K562 (cell line): ENCODE measurements at regions not wholly inside any gene's neighbourhood (a gene's known extent, or its start where the extent isn't known, plus 50 kb on each side); places are given as distances from the start of the nearest gene placed in this dataset.

Experiments used
- ATAC-seq: fragments of 200-7000 bp; cut with Tn5 transposase; 3 replicates; pipeline ENCODE4 v1.9.1; 2020; ENCODE audit warnings: moderate library complexity
- BruUV-seq: library from RNA; stranded (reverse); fragments of 400-500 nt; replicated peaks from 2 replicates; lab custom pipeline; 2021; lab: Mats Ljungman, UMichigan
- CTCF ChIA-PET: fragments of 300-600 bp; formaldehyde crosslinking; extraction: SDS; loops from one replicate; lab custom pipeline; 2021; ENCODE audit warnings: low intra/inter-chr PET ratio; lab: Yijun Ruan, JAX
- POLR2A ChIA-PET: fragments of 300-600, 350-650 bp; sonication (Branson Sonifier 250); formaldehyde crosslinking; extraction: SDS; loops from one replicate; lab custom pipeline; 2021; ENCODE audit warnings: antibody characterized with exemption, inconsistent platforms; lab: Yijun Ruan, JAX
- DNase-seq, 4 experiments: peaks; one replicate each; pipeline versions ENCODE4 v3.0.0 to v3.0.0-alpha.2; 2011 to 2018; ENCODE audit warnings: low spot score in 3 of 4, mixed read lengths in 3 of 4; ENCODE audit errors: extremely low read depth in 1 of 4
- FAIRE-seq: peaks from 2 replicates; lab custom pipeline; 2011; peaks lifted over from hg19 to GRCh38; lab: Jason Lieb, UNC
- H2AFZ ChIP-seq: 2 replicates; pipeline ENCODE4 v1.6.0; 2011; ENCODE audit warnings: low read depth, low read length, control low read depth, inconsistent platforms
- H3K27ac ChIP-seq: fragments of 200-600 bp; 3 replicates; pipeline ENCODE4 v1.8.0; 2011; ENCODE audit warnings: low read depth, mild to moderate bottlenecking, control low read depth, inconsistent platforms, low read length, moderate library complexity, mixed read lengths; ENCODE audit errors: extremely low read depth
- H3K27me3 ChIP-seq, 2 experiments: fragments of 300-600 bp in 1 of 2; 2 replicates in 1 of 2; 3 replicates in 1 of 2; pipeline versions ENCODE4 v1.6.0 to v1.8.0; 2011; ENCODE audit warnings: inconsistent platforms in 2 of 2, low read length in 2 of 2, mild to moderate bottlenecking in 1 of 2, mixed read lengths in 1 of 2, moderate library complexity in 1 of 2; ENCODE audit not compliant: control insufficient read depth in 2 of 2, insufficient read depth in 2 of 2
- H3K36me3 ChIP-seq: fragments of 300-600 bp; 3 replicates; pipeline ENCODE4 v1.8.0; 2011; ENCODE audit warnings: mild to moderate bottlenecking, low read length, inconsistent platforms; ENCODE audit not compliant: control insufficient read depth, insufficient read depth
- H3K4me1 ChIP-seq, 2 experiments: fragments of 200-600 bp in 1 of 2; replicated peaks in 1 of 2; 2 replicates in 1 of 2; 3 replicates in 1 of 2; pipeline versions ENCODE4 v1.5.1 to v1.8.0; 2011; ENCODE audit warnings: inconsistent platforms in 2 of 2, low read length in 2 of 2, mild to moderate bottlenecking in 1 of 2, mixed read lengths in 1 of 2, moderate library complexity in 1 of 2; ENCODE audit not compliant: control insufficient read depth in 2 of 2, insufficient read depth in 2 of 2
- H3K4me2 ChIP-seq: 2 replicates; pipeline ENCODE4 v1.6.1; 2011; ENCODE audit warnings: low read length, control low read depth, inconsistent platforms, mixed read lengths; ENCODE audit not compliant: insufficient read depth
- H3K4me3 ChIP-seq: fragments of 200-600 bp; sonication (generic), shearing (Covaris generic); 2 replicates; pipeline ENCODE4 v1.5.1; 2016; ENCODE audit warnings: control low read depth, inconsistent platforms
- H3K79me2 ChIP-seq: fragments of 200-600 bp; 3 replicates; pipeline ENCODE4 v1.8.0; 2011; ENCODE audit warnings: low read length, inconsistent platforms; ENCODE audit not compliant: control insufficient read depth, insufficient read depth
- H3K9ac ChIP-seq, 2 experiments: 2 replicates each; pipeline versions ENCODE4 v1.6.0 to v1.6.1; 2011; ENCODE audit warnings: low read depth in 2 of 2, low read length in 2 of 2, control low read depth in 1 of 2, inconsistent platforms in 1 of 2, mild to moderate bottlenecking in 1 of 2, mixed read lengths in 1 of 2; ENCODE audit not compliant: insufficient read depth in 1 of 2
- H3K9me1 ChIP-seq: one replicate; pipeline ENCODE4 v1.6.0; 2011; ENCODE audit warnings: inconsistent platforms, mild to moderate bottlenecking, low read length, moderate library complexity; ENCODE audit not compliant: control insufficient read depth, insufficient read depth
- H3K9me3 ChIP-seq: replicated peaks from 2 replicates; pipeline ENCODE4 v1.5.1; 2011; ENCODE audit warnings: low read depth, low read length, inconsistent platforms; ENCODE audit not compliant: control insufficient read depth, insufficient read depth
- H4K20me1 ChIP-seq: replicated peaks from 2 replicates; pipeline ENCODE4 v1.6.1; 2011; ENCODE audit warnings: low read length, inconsistent platforms, mixed read lengths; ENCODE audit not compliant: control insufficient read depth, insufficient read depth
- JUNB ChIP-seq: fragments of 450-650 bp; formaldehyde crosslinking; conservative IDR thresholded peaks from 2 replicates; pipeline ENCODE4 v1.4.0; 2020; ENCODE audit warnings: mild to moderate bottlenecking
- KAT2B ChIP-seq: IDR thresholded peaks from one replicate; pipeline ENCODE4 v1.6.1; 2012; ENCODE audit warnings: low read depth, mild to moderate bottlenecking, control low read depth, inconsistent platforms, low read length, moderate library complexity
- MCM5 ChIP-seq: fragments of 450-650 bp; IDR thresholded peaks from 2 replicates; pipeline ENCODE4 v1.6.1; 2016; ENCODE audit warnings: low read depth
- MEIS2 ChIP-seq: fragments of 450-650 bp; IDR thresholded peaks from 2 replicates; pipeline ENCODE4 v1.6.1; 2014; ENCODE audit warnings: mild to moderate bottlenecking; ENCODE audit not compliant: partially characterized antibody
- RAD51 ChIP-seq: fragments of 450-650 bp; IDR thresholded peaks from 2 replicates; pipeline ENCODE4 v1.7.1; 2016; ENCODE audit warnings: low read depth, mild to moderate bottlenecking, borderline replicate concordance
- RFX1 ChIP-seq: fragments of 450-650 bp; IDR thresholded peaks from 2 replicates; pipeline ENCODE4 v1.6.1; 2016; ENCODE audit warnings: mild to moderate bottlenecking, moderate library complexity
- SMC3 ChIP-seq: conservative IDR thresholded peaks from 2 replicates; pipeline ENCODE4 v1.6.1; 2011; ENCODE audit warnings: low read depth, low read length, improper control_type of control experiment; ENCODE audit not compliant: insufficient read depth
- SRF ChIP-seq, 2 experiments: fragments of 250-450, 450-650 bp in 1 of 2; sonication (Bioruptor Pico) in 1 of 2; sonication (generic) in 1 of 2; formaldehyde crosslinking; IDR thresholded peaks; 2 replicates each; pipeline versions ENCODE4 v1.5.0 to v1.5.1; 2020 to 2022; ENCODE audit warnings: mild to moderate bottlenecking in 1 of 2, missing genetic modification reagents in 1 of 2
- SRSF7 ChIP-seq: fragments of 200-400 bp; formaldehyde crosslinking; optimal IDR thresholded peaks from 2 replicates; pipeline ENCODE3; 2017; ENCODE audit warnings: mild to moderate bottlenecking, low read depth, low read length
- YY1 ChIP-seq, 3 experiments: IDR thresholded peaks; 2 replicates each; pipeline ENCODE4 v1.6.1; 2011; ENCODE audit warnings: low read length in 2 of 3, mild to moderate bottlenecking in 2 of 3, moderate library complexity in 2 of 3, borderline replicate concordance in 1 of 3, control low read depth in 1 of 3, low read depth in 1 of 3; ENCODE audit not compliant: insufficient read depth in 3 of 3, insufficient replicate concordance in 2 of 3, control insufficient read depth in 1 of 3, insufficient read length in 1 of 3; ENCODE audit errors: extremely low read depth in 1 of 3
- ZBTB1 ChIP-seq: sonication (generic); formaldehyde crosslinking; IDR thresholded peaks from 2 replicates; pipeline ENCODE4 v1.8.1; 2023; ENCODE audit warnings: missing genetic modification reagents, low read depth, mild to moderate bottlenecking, borderline replicate concordance
- ZKSCAN8 ChIP-seq: fragments of 200-800 bp; sonication (Bioruptor generic); IDR thresholded peaks from 2 replicates; pipeline ENCODE4 v1.6.1; 2016; ENCODE audit warnings: missing genetic modification characterization, missing compliant biosample characterization
- ZNF134 ChIP-seq: fragments of 250-450 bp; sonication (Bioruptor Pico); conservative IDR thresholded peaks from 2 replicates; pipeline ENCODE4 v1.4.0; 2020
- ZNF41 ChIP-seq: fragments of 250-450 bp; sonication (Bioruptor Pico); conservative IDR thresholded peaks from 2 replicates; pipeline ENCODE4 v1.4.0; 2020; ENCODE audit warnings: mild to moderate bottlenecking
- ZNF436 ChIP-seq: fragments of 250-450, 450-650 bp; sonication (Bioruptor Pico); formaldehyde crosslinking; IDR thresholded peaks from 2 replicates; pipeline ENCODE4 v1.7.0; 2020; ENCODE audit warnings: mild to moderate bottlenecking
- ZNF589 ChIP-seq: fragments of 200-800 bp; sonication (Bioruptor generic); IDR thresholded peaks from 2 replicates; pipeline ENCODE4 v1.6.1; 2016; ENCODE audit warnings: low read depth, missing genetic modification characterization, missing compliant biosample characterization
- WGBS: fragments of 100-300 bp; shearing (Covaris generic); methylation state at CpG from one replicate; pipeline ENCODE4 v1.1.6; 2016; ENCODE audit warnings: low coverage, mixed read lengths; ENCODE audit not compliant: insufficient coverage; ENCODE audit errors: missing lambda C conversion rate; 5-methylcytosine and 5-hydroxymethylcytosine counted together
- in situ Hi-C: fragments of 300-500 bp; cut with MboI; formaldehyde crosslinking; loops from 4 replicates; pipeline ENCODE4 v1.15.0; 2018; ENCODE audit warnings: inconsistent platforms, mixed read lengths
- intact Hi-C: fragments of 100-400 bp; cut with micrococcal nuclease; formaldehyde crosslinking; loops from 2 replicates; pipeline ENCODE4 v1.14.2; 2022

DNA sequence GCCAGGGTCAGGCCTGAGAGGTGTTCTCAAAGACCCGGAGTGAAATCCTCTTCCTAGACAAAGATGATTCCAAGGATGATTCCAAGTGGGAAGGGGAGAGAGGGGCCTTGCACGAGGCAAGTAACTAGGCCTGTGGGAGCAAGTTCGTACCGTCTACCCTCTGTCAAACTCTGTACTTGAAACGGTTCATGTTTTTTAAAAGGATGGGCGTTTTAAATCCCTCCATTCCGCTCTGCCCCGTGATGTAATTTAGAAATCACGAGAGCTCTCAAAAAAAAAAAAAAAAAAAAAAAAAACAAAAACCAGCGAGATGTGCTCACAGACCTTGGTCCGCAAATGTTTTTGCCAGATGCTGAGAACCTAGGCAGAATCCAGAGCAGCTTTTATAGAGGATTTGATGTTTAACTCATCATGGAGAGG, 114.7 kb upstream of the CARD11 start:
- Histone ChIP-seq H3K4me2 (no peak overlapping the region), H2AFZ (no peak overlapping the region)
- no peak for TF ChIP-seq SMC3
- no peak for TF ChIP-seq ZNF134 (CRISPR knock-in tag)
- TF ChIP-seq YY1 (IDR thresholded peaks at IDR 0.05; ENCODE audit: borderline replicate concordance in 1 of 3, control insufficient read depth in 1 of 3, extremely low read depth in 1 of 3, insufficient read depth in 3 of 3, insufficient read length in 1 of 3, insufficient replicate concordance in 2 of 3, low read depth in 1 of 3, low read length in 2 of 3), result no peak
- TF ChIP-seq, all 486 proteins: peak for 0
- H3K4me3 ChIP-seq, result no peak overlapping the region
- no peak overlapping the region for H3K27ac ChIP-seq
- FAIRE-seq, result no peak
- CTCF ChIA-PET, result no interaction called here
- POLR2A ChIA-PET, result no interaction called here
- 0% methylated on average over 8 of the region's 11 CpGs for WGBS
- no peaks in the 10 kb centered on the region for H3K79me2 ChIP-seq
- H3K9me1 ChIP-seq, result no peaks in the 10 kb centered on the region
- no peaks in the 10 kb centered on the region; a peak in 1 of 5 replicates for H3K4me1 ChIP-seq
- no TSS peak for BruUV-seq
- no peaks in the 10 kb centered on the region for H3K9me3 ChIP-seq
- in situ Hi-C loops (loop anchor here (5.0 kb wide), 1 partner anchor 291 kb away; no protein-coding TSS in a partner anchor), intact Hi-C loops (loop anchor here (5.0 kb wide), 1 partner anchor 291 kb away; no protein-coding TSS in a partner anchor)
- H3K36me3 ChIP-seq, result no peaks in the 10 kb centered on the region
- no peak for DNase-seq
- H3K9ac ChIP-seq, result no peak overlapping the region
- ATAC-seq, result no peak
- peaks cover 2 to 31% of the 10 kb centered on the region in 2 experiments; a peak in 4 of 5 replicates for H3K27me3 ChIP-seq
- no peaks in the 10 kb centered on the region for H4K20me1 ChIP-seq

DNA sequence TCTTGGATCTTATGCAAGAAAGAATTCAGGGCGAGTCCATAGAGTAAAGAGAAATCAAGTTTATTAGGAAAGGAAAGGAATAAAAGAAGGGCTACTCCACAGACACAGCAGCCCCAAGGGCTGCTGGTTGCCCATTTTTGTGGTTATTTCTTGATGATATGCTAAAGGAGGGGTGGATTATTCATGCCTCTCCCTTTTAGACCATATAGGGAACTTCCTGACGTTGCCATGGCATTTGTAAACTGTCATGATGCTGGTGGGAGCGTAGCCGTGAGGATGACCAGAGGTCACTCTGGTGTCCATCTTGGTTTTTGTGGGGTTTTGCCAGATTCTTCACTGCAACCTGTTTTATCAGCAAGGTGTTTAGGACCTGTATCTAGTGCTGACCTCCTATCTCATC, 115.4 kb upstream of the CARD11 start:
- FAIRE-seq, result no peak
- intact Hi-C loops, result loop anchor here (5.0 kb wide), 1 partner anchor 292 kb away; no protein-coding TSS in a partner anchor
- WGBS, result 0% methylated on average over 4 of the region's 4 CpGs

More for the DNA sequence above, 115.4 kb upstream of the CARD11 start:
- Histone ChIP-seq H3K36me3 (no peaks in the 10 kb centered on the region), H3K27me3 (peaks cover 2 to 31% of the 10 kb centered on the region in 2 experiments; a peak in 4 of 5 replicates), H3K4me2 (no peak overlapping the region), H4K20me1 (no peaks in the 10 kb centered on the region), H3K79me2 (no peaks in the 10 kb centered on the region), H3K9me1 (no peaks in the 10 kb centered on the region), H3K9ac (no peak overlapping the region), H3K9me3 (no peaks in the 10 kb centered on the region), H2AFZ (no peak overlapping the region), H3K27ac (no peak overlapping the region), H3K4me3 (no peak overlapping the region), H3K4me1 (no peaks in the 10 kb centered on the region; a peak in 1 of 5 replicates)
- ChIA-PET CTCF (no interaction called here), POLR2A (no interaction called here)
- TF ChIP-seq ZKSCAN8 (CRISPR knock-in tag), result no peak
- no peak for TF ChIP-seq SRSF7
- peak; percentile 42 for TF ChIP-seq RFX1
- TF ChIP-seq MCM5, result no peak
- peak in 1 of 2 experiments; percentile 82; a peak in 1 of 4 replicates for TF ChIP-seq SRF (CRISPR knock-in tag; IDR thresholded peaks at IDR 0.05)
- TF ChIP-seq ZBTB1 (CRISPR knock-in tag), result no peak
- TF ChIP-seq SMC3, result no peak
- TF ChIP-seq KAT2B, result no peak
- TF ChIP-seq ZNF41 (CRISPR knock-in tag), result no peak
- no peak for TF ChIP-seq ZNF436 (CRISPR knock-in tag)
- no peak for TF ChIP-seq ZNF589
- TF ChIP-seq RAD51, result no peak
- no peak for TF ChIP-seq JUNB
- TF ChIP-seq MEIS2, result no peak
- ATAC-seq (no peak), DNase-seq (no peak)
- in situ Hi-C loops, result loop anchor here (5.0 kb wide), 1 partner anchor 292 kb away; no protein-coding TSS in a partner anchor
- BruUV-seq, result no TSS peak
